ENCODE measurements at regions not wholly inside any gene's neighbourhood (a gene's known extent, or its start where the extent isn't known, plus 50 kb on each side); places are given as distances from the start of the nearest gene placed in this dataset.

GRCh38 chr5:28648108-28648507 is 1609.7 kb upstream of the CDH9 start:
- H4K91ac ChIP-seq (replicated peaks; ENCODE audit: insufficient read length, low read length): no peak overlapping the region
- H2BK15ac ChIP-seq (ENCODE audit: low read length): no peak overlapping the region
- H3K79me2 ChIP-seq (ENCODE audit: control insufficient read depth in 1 of 2, insufficient read depth in 2 of 2, low read length in 2 of 2): no peaks in the 10 kb centered on the region
- TF ChIP-seq TCF12 (IDR thresholded peaks at IDR 0.05; ENCODE audit: low read depth, low read length) (no peak), CTCF (IDR thresholded peaks at IDR 0.05; ENCODE audit: control extremely low read depth in 1 of 3, insufficient read depth in 1 of 3, low read depth in 1 of 3, low read length in 3 of 3) (peak in 2 of 3 experiments; percentile 16 to 42; a peak in 1 of 4 replicates), RAD21 (IDR thresholded peaks at IDR 0.05 in 1 of 2, conservative IDR thresholded peaks at IDR 0.05 in 1 of 2; ENCODE audit: low read depth in 2 of 2, low read length in 2 of 2) (0 out of 4 replicates have a peak, but pooled peaks have one; percentile 4 to 14)
- FAIRE-seq (peak; percentile 75), DNase-seq (ENCODE audit: low read depth in 1 of 2, low spot score in 2 of 2) (no peak)
- no peak overlapping the region for H3K27ac ChIP-seq (ENCODE audit: low read depth, low read length)
- no peak overlapping the region for H4K5ac ChIP-seq (ENCODE audit: insufficient read length, low read depth, low read length)
- no peak overlapping the region for H3K23ac ChIP-seq (ENCODE audit: insufficient read length)
- H3K9ac ChIP-seq (replicated peaks in 1 of 4; ENCODE audit: extremely low read depth in 1 of 4, low read depth in 3 of 4, low read length in 3 of 4): no peak overlapping the region
- 92% methylated on average over 2 of the region's 2 CpGs; no CpG with 5 or more reads in 1 of the 2 experiments for WGBS, 2 experiments (ENCODE audit: extremely low coverage in 1 of 2, insufficient coverage in 1 of 2, insufficient read length in 1 of 2, insufficient replicate concordance in 2 of 2, low coverage in 1 of 2, low lambda C conversion rate in 2 of 2, missing lambda C conversion rate in 1 of 2)
- no peak overlapping the region for H2BK120ac ChIP-seq (replicated peaks; ENCODE audit: low read depth, low read length)
- no peak overlapping the region for H3K4ac ChIP-seq (replicated peaks; ENCODE audit: insufficient read length, low read depth, low read length)
- no peak overlapping the region for H4K8ac ChIP-seq (ENCODE audit: extremely low read depth, insufficient read depth, low read length)
- H2AK5ac ChIP-seq (ENCODE audit: low read depth, low read length): no peak overlapping the region
- no peaks in the 10 kb centered on the region for H3K4me1 ChIP-seq (replicated peaks in 1 of 4; ENCODE audit: control insufficient read depth in 3 of 4, insufficient read depth in 4 of 4, low read length in 3 of 4)
- H3K14ac ChIP-seq (ENCODE audit: insufficient read length): no peak overlapping the region
- H2BK20ac ChIP-seq (ENCODE audit: low read length): no peak overlapping the region
- H3K23me2 ChIP-seq (ENCODE audit: low read depth, low read length): no peaks in the 10 kb centered on the region
- no peak overlapping the region for H3K18ac ChIP-seq (ENCODE audit: extremely low read depth, low read length)
- H2AFZ ChIP-seq (ENCODE audit: low read length): peak overlapping the region; percentile 84
- H3K36me3 ChIP-seq (ENCODE audit: control insufficient read depth in 2 of 4, insufficient read depth in 4 of 4, low read length in 3 of 4): no peaks in the 10 kb centered on the region
- no peaks in the 10 kb centered on the region for H4K20me1 ChIP-seq (replicated peaks in 1 of 2; ENCODE audit: control insufficient read depth in 1 of 2, insufficient read depth in 2 of 2, low read length in 2 of 2)
- POLR2A ChIA-PET (ENCODE audit: partially characterized antibody): no interaction called here
- H3K9me3 ChIP-seq (ENCODE audit: insufficient read depth in 2 of 2, low read depth in 1 of 2, low read length in 1 of 2): no peaks in the 10 kb centered on the region
- H3K4me3 ChIP-seq (ENCODE audit: extremely low read depth in 1 of 4, insufficient read depth in 2 of 4, low read depth in 3 of 4, low read length in 4 of 4): no peak overlapping the region
- H3K27me3 ChIP-seq (replicated peaks in 1 of 4; ENCODE audit: control insufficient read depth in 3 of 4, extremely low read depth in 1 of 4, insufficient read depth in 3 of 4, low read length in 3 of 4): no peaks in the 10 kb centered on the region
- no peak overlapping the region for H3K4me2 ChIP-seq (ENCODE audit: insufficient read depth in 1 of 2, low read depth in 2 of 2, low read length in 2 of 2)
- no peaks in the 10 kb centered on the region for H3K79me1 ChIP-seq (ENCODE audit: low read depth, low read length)
- no peak overlapping the region for H3K56ac ChIP-seq (replicated peaks; ENCODE audit: insufficient read length, low read depth, low read length)
- CTCF ChIA-PET (ENCODE audit: partially characterized antibody): interaction anchor here (1.0 to 1.2 kb wide), 4 partner anchors 24 to 174 kb away, joined by 3 to 4 read pairs (median 3); no protein-coding TSS in a partner anchor
- H2BK12ac ChIP-seq (ENCODE audit: low read depth, low read length): no peak overlapping the region
- H2BK5ac ChIP-seq (ENCODE audit: low read depth, low read length): no peak overlapping the region

All from H1 (cell line).